ENCODE measurements at regions not wholly inside any gene's neighbourhood (a gene's known extent, or its start where the extent isn't known, plus 50 kb on each side); places are given as distances from the start of the nearest gene placed in this dataset.

- Mint-ChIP-seq H3K4me1 (peaks cover 9% of the 10 kb centered on the region), H3K4me3 (no peak overlapping the region), H3K27ac (no peak overlapping the region), H3K36me3 (no peaks in the 10 kb centered on the region), H3K9me3 (peaks cover 14% of the 10 kb centered on the region), H3K27me3 (ENCODE audit: low read depth) (no peaks in the 10 kb centered on the region)
- no peak for TF ChIP-seq CTCF (IDR thresholded peaks at IDR 0.05; ENCODE audit: unreplicated experiment)
- DNase-seq (ENCODE audit: low spot score in 2 of 2, unreplicated experiment in 2 of 2), result no peak
Observed at GRCh38 chr12:89260841-89261637, 91.3 kb downstream of the DUSP6 start.

- H3K27me3 Mint-ChIP-seq (ENCODE audit: low read depth), result no peaks in the 10 kb centered on the region
Observed at GRCh38 chr12:89259821-89260220, 92.5 kb downstream of the DUSP6 start.

GRCh38 chr12:89258240-89258969 is 93.9 kb downstream of the DUSP6 start:
- TF ChIP-seq CTCF (IDR thresholded peaks at IDR 0.05; ENCODE audit: unreplicated experiment), result no peak
- H3K4me3 Mint-ChIP-seq, result no peak overlapping the region
- no peak overlapping the region for H3K27ac Mint-ChIP-seq
- peaks cover 20% of the 10 kb centered on the region for H3K4me1 Mint-ChIP-seq
- no peak for DNase-seq (ENCODE audit: low spot score in 2 of 2, unreplicated experiment in 2 of 2)
- H3K27me3 Mint-ChIP-seq (ENCODE audit: low read depth), result no peaks in the 10 kb centered on the region
- H3K36me3 Mint-ChIP-seq, result no peaks in the 10 kb centered on the region
- H3K9me3 Mint-ChIP-seq, result peaks cover 18% of the 10 kb centered on the region

More at GRCh38 chr12:89259821-89260220, 92.5 kb downstream of the DUSP6 start:
- Mint-ChIP-seq H3K4me3 (no peak overlapping the region), H3K4me1 (peaks cover 14% of the 10 kb centered on the region), H3K9me3 (peaks cover 14% of the 10 kb centered on the region), H3K27ac (no peak overlapping the region), H3K36me3 (no peaks in the 10 kb centered on the region)
- no peak for DNase-seq (ENCODE audit: low spot score in 2 of 2, unreplicated experiment in 2 of 2)
- no peak for TF ChIP-seq CTCF (IDR thresholded peaks at IDR 0.05; ENCODE audit: unreplicated experiment)

- Mint-ChIP-seq H3K9me3 (peaks cover 18% of the 10 kb centered on the region), H3K4me1 (peaks cover 28% of the 10 kb centered on the region), H3K4me3 (no peak overlapping the region), H3K27ac (no peak overlapping the region), H3K36me3 (no peaks in the 10 kb centered on the region), H3K27me3 (ENCODE audit: low read depth) (no peaks in the 10 kb centered on the region)
- no peak for TF ChIP-seq CTCF (IDR thresholded peaks at IDR 0.05; ENCODE audit: unreplicated experiment)
- DNase-seq (ENCODE audit: low spot score in 2 of 2, unreplicated experiment in 2 of 2), result no peak
Observed at GRCh38 chr12:89257340-89257739, 95.0 kb downstream of the DUSP6 start.

- DNase-seq (ENCODE audit: low spot score in 2 of 2, unreplicated experiment in 2 of 2), result no peak
- Mint-ChIP-seq H3K27me3 (ENCODE audit: low read depth) (no peaks in the 10 kb centered on the region), H3K36me3 (no peaks in the 10 kb centered on the region), H3K4me3 (no peak overlapping the region), H3K4me1 (peaks cover 39% of the 10 kb centered on the region), H3K27ac (no peak overlapping the region), H3K9me3 (peaks cover 18% of the 10 kb centered on the region)
- no peak for TF ChIP-seq CTCF (IDR thresholded peaks at IDR 0.05; ENCODE audit: unreplicated experiment)
Observed at GRCh38 chr12:89256060-89256459, 96.2 kb downstream of the DUSP6 start.
